ENCODE measurements at regions not wholly inside any gene's neighbourhood (a gene's known extent, or its start where the extent isn't known, plus 50 kb on each side); places are given as distances from the start of the nearest gene placed in this dataset.

DNA sequence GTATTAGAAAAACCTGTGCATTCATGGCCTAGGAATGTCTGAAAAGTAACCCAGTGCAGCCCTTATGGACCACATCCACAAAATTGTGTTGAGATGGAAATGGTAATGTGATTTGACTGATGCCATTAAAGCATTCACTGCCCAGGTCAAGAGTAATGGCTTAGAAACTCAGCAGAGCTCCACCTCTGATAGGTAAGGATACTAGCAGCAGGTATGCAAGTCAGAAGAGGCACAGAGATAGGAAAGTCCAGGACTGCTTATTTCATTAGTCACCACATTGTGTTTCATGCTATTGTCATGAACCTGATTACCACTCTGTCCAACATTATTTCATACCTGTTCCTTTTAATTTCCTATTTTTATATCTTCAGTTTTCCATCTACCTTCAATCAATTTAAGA lies 2042.2 kb downstream of the ARAP2 start:
- no peak for TF ChIP-seq POLR2AphosphoS5 (IDR thresholded peaks at IDR 0.05; ENCODE audit: low read depth, low read length)
- TF ChIP-seq, protein P1, sequence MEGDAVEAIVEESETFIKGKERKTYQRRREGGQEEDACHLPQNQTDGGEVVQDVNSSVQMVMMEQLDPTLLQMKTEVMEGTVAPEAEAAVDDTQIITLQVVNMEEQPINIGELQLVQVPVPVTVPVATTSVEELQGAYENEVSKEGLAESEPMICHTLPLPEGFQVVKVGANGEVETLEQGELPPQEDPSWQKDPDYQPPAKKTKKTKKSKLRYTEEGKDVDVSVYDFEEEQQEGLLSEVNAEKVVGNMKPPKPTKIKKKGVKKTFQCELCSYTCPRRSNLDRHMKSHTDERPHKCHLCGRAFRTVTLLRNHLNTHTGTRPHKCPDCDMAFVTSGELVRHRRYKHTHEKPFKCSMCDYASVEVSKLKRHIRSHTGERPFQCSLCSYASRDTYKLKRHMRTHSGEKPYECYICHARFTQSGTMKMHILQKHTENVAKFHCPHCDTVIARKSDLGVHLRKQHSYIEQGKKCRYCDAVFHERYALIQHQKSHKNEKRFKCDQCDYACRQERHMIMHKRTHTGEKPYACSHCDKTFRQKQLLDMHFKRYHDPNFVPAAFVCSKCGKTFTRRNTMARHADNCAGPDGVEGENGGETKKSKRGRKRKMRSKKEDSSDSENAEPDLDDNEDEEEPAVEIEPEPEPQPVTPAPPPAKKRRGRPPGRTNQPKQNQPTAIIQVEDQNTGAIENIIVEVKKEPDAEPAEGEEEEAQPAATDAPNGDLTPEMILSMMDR (IDR thresholded peaks at IDR 0.05; ENCODE audit: control extremely low read depth in 1 of 3, insufficient read depth in 1 of 3, low read depth in 1 of 3, low read length in 3 of 3), result no peak
